Loucy (cell line): ENCODE measurements at regions not wholly inside any gene's neighbourhood (a gene's known extent, or its start where the extent isn't known, plus 50 kb on each side); places are given as distances from the start of the nearest gene placed in this dataset.

Source experiments
- CTCF ChIP-seq: fragments of 200-600 bp; sonication (generic); conservative IDR thresholded peaks from 2 replicates; pipeline ENCODE4 v1.5.1; 2014; ENCODE audit warnings: mild to moderate bottlenecking, antibody characterized with exemption, low read length
- EZH2phosphoT487 ChIP-seq: fragments of 200-600 bp; IDR thresholded peaks from 2 replicates; pipeline ENCODE4 v1.6.1; 2018; ENCODE audit warnings: antibody characterized with exemption, mild to moderate bottlenecking, moderate library complexity, borderline replicate concordance

- TF ChIP-seq CTCF (no peak), EZH2phosphoT487 (no peak)
These were observed 155.6 kb upstream of the POU3F3 start for GRCh38 chr2:104698276-104698675.
